Cardiac fibroblast (primary cell): ENCODE measurements at regions not wholly inside any gene's neighbourhood (a gene's known extent, or its start where the extent isn't known, plus 50 kb on each side); places are given as distances from the start of the nearest gene placed in this dataset.

Source experiments
- DNase-seq, 2 donors: peaks; one replicate each; pipeline versions ENCODE4 v3.0.0 to v3.0.0-alpha.2; 2010; ENCODE audit warnings: low read depth in 2 of 2
- H3K4me3 ChIP-seq, 2 donors: replicated peaks in 1 of 2; 1 replicate in 1 of 2; 2 replicates in 1 of 2; pipeline ENCODE4 v1.5.1; 2011; ENCODE audit warnings: low read depth in 2 of 2, low read length in 2 of 2, mild to moderate bottlenecking in 2 of 2, moderate library complexity in 1 of 2
- CTCF ChIP-seq: IDR thresholded peaks from one replicate; pipeline ENCODE4 v1.5.1; 2011; ENCODE audit warnings: low read depth, mild to moderate bottlenecking, low read length, inconsistent platforms

GRCh38 chr5:158376679-158377078 is 517.7 kb upstream of the CLINT1 start:
- H3K4me3 ChIP-seq: no peak overlapping the region
- no peak for DNase-seq
- no peak for TF ChIP-seq CTCF

- no peak overlapping the region for H3K4me3 ChIP-seq
- DNase-seq: no peak
- no peak for TF ChIP-seq CTCF
These were observed 516.6 kb upstream of the CLINT1 start for GRCh38 chr5:158375531-158375930.

- no peak overlapping the region for H3K4me3 ChIP-seq
- no peak for TF ChIP-seq CTCF
- no peak for DNase-seq
These were observed 514.9 kb upstream of the CLINT1 start for GRCh38 chr5:158373608-158374395.

GRCh38 chr5:158369241-158369640 is 510.3 kb upstream of the CLINT1 start:
- no peak for TF ChIP-seq CTCF
- DNase-seq: no peak
- H3K4me3 ChIP-seq: no peak overlapping the region

- no peak for TF ChIP-seq CTCF
- DNase-seq: no peak
- no peak overlapping the region for H3K4me3 ChIP-seq
These were observed 509.7 kb upstream of the CLINT1 start for GRCh38 chr5:158368686-158369085.

- no peak for TF ChIP-seq CTCF
- DNase-seq: no peak
- H3K4me3 ChIP-seq: no peak overlapping the region
These were observed 505.4 kb upstream of the CLINT1 start for GRCh38 chr5:158364367-158364766.

- no peak overlapping the region for H3K4me3 ChIP-seq
- DNase-seq: no peak
- TF ChIP-seq CTCF: no peak
These were observed 496.0 kb upstream of the CLINT1 start for GRCh38 chr5:158354958-158355357.
